ENCODE measurements at regions not wholly inside any gene's neighbourhood (a gene's known extent, or its start where the extent isn't known, plus 50 kb on each side); places are given as distances from the start of the nearest gene placed in this dataset.

GRCh38 chr2:129428086-129428660, 551.3 kb upstream of the RAB6C start:
- no peaks in the 10 kb centered on the region for H3K27me3 ChIP-seq (ENCODE audit: insufficient read depth, low read length)
- no peak overlapping the region for H3K9ac ChIP-seq (ENCODE audit: low read depth, low read length)
- H3K9me3 ChIP-seq (ENCODE audit: insufficient read depth, low read depth, low read length), result no peaks in the 10 kb centered on the region
- H3K36me3 ChIP-seq (ENCODE audit: insufficient read depth, low read length), result no peaks in the 10 kb centered on the region
- H3K4me1 ChIP-seq (ENCODE audit: insufficient read depth, low read length), result no peaks in the 10 kb centered on the region
- H3K4me3 ChIP-seq (ENCODE audit: low read length), result no peak overlapping the region
- WGBS, result 89% methylated on average over 10 of the region's 10 CpGs
- H3K27ac ChIP-seq (ENCODE audit: low read depth, low read length), result no peak overlapping the region

DNA sequence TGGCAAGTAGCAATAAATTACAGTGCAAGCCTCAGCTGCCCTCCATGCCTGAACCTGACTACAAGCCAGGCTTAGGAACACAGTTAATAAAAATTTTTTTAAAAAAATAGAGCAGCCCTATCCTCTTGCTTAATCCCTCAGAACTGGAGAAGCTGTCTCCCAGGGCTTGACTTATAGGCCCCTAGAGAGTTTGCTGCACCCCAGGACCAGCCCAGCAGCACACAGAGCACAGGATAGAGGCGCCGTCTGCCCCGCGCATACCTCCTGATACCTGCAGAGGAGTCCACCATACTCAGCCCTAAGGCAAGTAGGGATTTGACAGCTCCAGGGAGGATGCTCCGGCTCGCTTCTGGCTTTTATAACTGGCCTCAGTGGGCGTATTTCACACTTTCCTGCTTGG, 548.6 kb upstream of the RAB6C start:
- no peaks in the 10 kb centered on the region for H3K9me3 ChIP-seq (ENCODE audit: insufficient read depth, low read depth, low read length)
- H3K4me3 ChIP-seq (ENCODE audit: low read length), result no peak overlapping the region
- 87% methylated on average over 7 of the region's 7 CpGs for WGBS
- no peak overlapping the region for H3K9ac ChIP-seq (ENCODE audit: low read depth, low read length)
- H3K27ac ChIP-seq (ENCODE audit: low read depth, low read length), result no peak overlapping the region
- H3K27me3 ChIP-seq (ENCODE audit: insufficient read depth, low read length), result no peaks in the 10 kb centered on the region
- H3K4me1 ChIP-seq (ENCODE audit: insufficient read depth, low read length), result no peaks in the 10 kb centered on the region
- no peaks in the 10 kb centered on the region for H3K36me3 ChIP-seq (ENCODE audit: insufficient read depth, low read length)

- Histone ChIP-seq H3K4me3 (ENCODE audit: low read length) (no peak overlapping the region), H3K9me3 (ENCODE audit: insufficient read depth, low read depth, low read length) (no peaks in the 10 kb centered on the region), H3K9ac (ENCODE audit: low read depth, low read length) (no peak overlapping the region), H3K36me3 (ENCODE audit: insufficient read depth, low read length) (no peaks in the 10 kb centered on the region), H3K27me3 (ENCODE audit: insufficient read depth, low read length) (no peaks in the 10 kb centered on the region), H3K27ac (ENCODE audit: low read depth, low read length) (no peak overlapping the region), H3K4me1 (ENCODE audit: insufficient read depth, low read length) (no peaks in the 10 kb centered on the region)
- 94% methylated on average over 7 of the region's 7 CpGs for WGBS
Observed at GRCh38 chr2:129431881-129432280, 547.6 kb upstream of the RAB6C start.

DNA sequence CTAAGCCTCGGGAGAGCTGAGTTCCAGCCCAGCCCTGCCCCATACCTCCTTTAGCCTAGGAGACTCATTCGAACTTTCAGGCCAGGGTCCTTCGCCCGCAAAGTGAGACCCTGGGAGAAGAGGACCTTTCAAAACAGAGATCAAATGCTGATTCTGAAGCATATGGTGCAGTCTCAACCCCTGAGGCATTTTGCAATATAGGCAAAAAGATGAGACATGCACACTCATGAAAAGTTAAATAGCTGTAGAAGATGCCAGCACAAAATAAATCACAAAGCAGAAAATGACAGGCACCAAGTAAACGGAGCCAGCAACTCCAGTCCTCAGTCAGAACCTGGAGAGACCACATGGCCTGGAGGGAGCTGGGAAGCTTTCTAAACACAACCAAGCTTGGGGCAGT, 542.7 kb upstream of the RAB6C start:
- no peaks in the 10 kb centered on the region for H3K36me3 ChIP-seq (ENCODE audit: insufficient read depth, low read length)
- no peaks in the 10 kb centered on the region for H3K4me1 ChIP-seq (ENCODE audit: insufficient read depth, low read length)
- no peaks in the 10 kb centered on the region for H3K9me3 ChIP-seq (ENCODE audit: insufficient read depth, low read depth, low read length)
- no peak overlapping the region for H3K27ac ChIP-seq (ENCODE audit: low read depth, low read length)
- 95% methylated on average over 5 of the region's 5 CpGs for WGBS
- H3K9ac ChIP-seq (ENCODE audit: low read depth, low read length), result no peak overlapping the region
- H3K27me3 ChIP-seq (ENCODE audit: insufficient read depth, low read length), result no peaks in the 10 kb centered on the region
- no peak overlapping the region for H3K4me3 ChIP-seq (ENCODE audit: low read length)

DNA sequence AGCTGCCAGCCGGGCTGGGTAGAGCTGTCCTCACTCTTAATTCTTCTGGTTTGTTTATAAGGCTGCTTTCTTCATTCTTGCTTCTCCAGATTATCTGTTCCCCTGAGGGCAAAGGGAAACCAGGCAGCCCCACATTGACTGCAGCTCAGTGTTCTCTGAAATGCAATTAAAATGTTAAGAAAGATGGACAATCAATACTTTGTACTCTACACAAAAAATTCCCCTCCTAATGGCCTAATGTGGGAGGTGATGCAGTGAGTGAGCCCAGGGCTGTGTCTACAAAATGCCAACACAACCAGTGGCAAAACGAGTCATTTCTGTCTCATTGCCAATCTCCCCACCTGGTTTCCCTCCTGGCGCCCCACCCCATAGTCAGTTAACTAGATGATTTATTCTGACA, 541.7 kb upstream of the RAB6C start:
- no peaks in the 10 kb centered on the region for H3K36me3 ChIP-seq (ENCODE audit: insufficient read depth, low read length)
- H3K27ac ChIP-seq (ENCODE audit: low read depth, low read length), result no peak overlapping the region
- no peaks in the 10 kb centered on the region for H3K9me3 ChIP-seq (ENCODE audit: insufficient read depth, low read depth, low read length)
- no peaks in the 10 kb centered on the region for H3K4me1 ChIP-seq (ENCODE audit: insufficient read depth, low read length)
- H3K4me3 ChIP-seq (ENCODE audit: low read length), result no peak overlapping the region
- 95% methylated on average over 3 of the region's 3 CpGs for WGBS
- no peaks in the 10 kb centered on the region for H3K27me3 ChIP-seq (ENCODE audit: insufficient read depth, low read length)
- H3K9ac ChIP-seq (ENCODE audit: low read depth, low read length), result no peak overlapping the region

- Histone ChIP-seq H3K36me3 (ENCODE audit: insufficient read depth, low read length) (no peaks in the 10 kb centered on the region), H3K9me3 (ENCODE audit: insufficient read depth, low read depth, low read length) (no peaks in the 10 kb centered on the region), H3K9ac (ENCODE audit: low read depth, low read length) (no peak overlapping the region), H3K4me3 (ENCODE audit: low read length) (no peak overlapping the region), H3K27ac (ENCODE audit: low read depth, low read length) (no peak overlapping the region), H3K4me1 (ENCODE audit: insufficient read depth, low read length) (no peaks in the 10 kb centered on the region), H3K27me3 (ENCODE audit: insufficient read depth, low read length) (no peaks in the 10 kb centered on the region)
- 96% methylated on average over 13 of the region's 13 CpGs for WGBS
Observed at GRCh38 chr2:129438501-129439057, 540.9 kb upstream of the RAB6C start.

GRCh38 chr2:129439406-129440302, 539.8 kb upstream of the RAB6C start:
- Histone ChIP-seq H3K36me3 (ENCODE audit: insufficient read depth, low read length) (no peaks in the 10 kb centered on the region), H3K9ac (ENCODE audit: low read depth, low read length) (no peak overlapping the region), H3K27me3 (ENCODE audit: insufficient read depth, low read length) (no peaks in the 10 kb centered on the region), H3K4me3 (ENCODE audit: low read length) (no peak overlapping the region), H3K27ac (ENCODE audit: low read depth, low read length) (no peak overlapping the region), H3K4me1 (ENCODE audit: insufficient read depth, low read length) (no peaks in the 10 kb centered on the region), H3K9me3 (ENCODE audit: insufficient read depth, low read depth, low read length) (no peaks in the 10 kb centered on the region)
- 95% methylated on average over 13 of the region's 13 CpGs for WGBS

DNA sequence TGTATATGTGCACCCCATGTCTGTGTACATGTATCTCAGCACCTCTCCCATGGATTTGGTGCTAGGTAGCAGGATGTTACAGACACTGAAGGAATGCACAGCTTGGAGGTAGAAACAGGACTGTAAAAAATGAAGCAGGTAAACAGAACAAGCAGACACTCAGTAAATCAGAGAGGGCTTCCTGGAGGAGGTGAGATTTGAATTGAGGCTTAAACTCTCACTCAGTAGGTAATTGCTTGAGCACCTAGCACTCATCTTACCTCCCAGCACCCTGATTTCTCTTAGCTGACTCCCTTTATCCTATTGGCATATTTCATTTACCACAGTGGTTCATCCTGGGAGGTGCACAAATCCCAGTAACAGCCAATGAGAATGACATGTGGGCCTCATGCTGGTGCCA, 537.9 kb upstream of the RAB6C start:
- Histone ChIP-seq H3K27ac (ENCODE audit: low read depth, low read length) (no peak overlapping the region), H3K9me3 (ENCODE audit: insufficient read depth, low read depth, low read length) (no peaks in the 10 kb centered on the region), H3K9ac (ENCODE audit: low read depth, low read length) (no peak overlapping the region), H3K4me1 (ENCODE audit: insufficient read depth, low read length) (no peaks in the 10 kb centered on the region), H3K27me3 (ENCODE audit: insufficient read depth, low read length) (no peaks in the 10 kb centered on the region), H3K4me3 (ENCODE audit: low read length) (no peak overlapping the region), H3K36me3 (ENCODE audit: insufficient read depth, low read length) (no peaks in the 10 kb centered on the region)

- Histone ChIP-seq H3K27me3 (ENCODE audit: insufficient read depth, low read length) (no peaks in the 10 kb centered on the region), H3K9ac (ENCODE audit: low read depth, low read length) (no peak overlapping the region), H3K4me1 (ENCODE audit: insufficient read depth, low read length) (no peaks in the 10 kb centered on the region), H3K36me3 (ENCODE audit: insufficient read depth, low read length) (no peaks in the 10 kb centered on the region), H3K9me3 (ENCODE audit: insufficient read depth, low read depth, low read length) (no peaks in the 10 kb centered on the region), H3K27ac (ENCODE audit: low read depth, low read length) (no peak overlapping the region), H3K4me3 (ENCODE audit: low read length) (no peak overlapping the region)
- WGBS, result 91% methylated on average over 5 of the region's 5 CpGs
Observed at GRCh38 chr2:129443235-129443864, 536.1 kb upstream of the RAB6C start.

DNA sequence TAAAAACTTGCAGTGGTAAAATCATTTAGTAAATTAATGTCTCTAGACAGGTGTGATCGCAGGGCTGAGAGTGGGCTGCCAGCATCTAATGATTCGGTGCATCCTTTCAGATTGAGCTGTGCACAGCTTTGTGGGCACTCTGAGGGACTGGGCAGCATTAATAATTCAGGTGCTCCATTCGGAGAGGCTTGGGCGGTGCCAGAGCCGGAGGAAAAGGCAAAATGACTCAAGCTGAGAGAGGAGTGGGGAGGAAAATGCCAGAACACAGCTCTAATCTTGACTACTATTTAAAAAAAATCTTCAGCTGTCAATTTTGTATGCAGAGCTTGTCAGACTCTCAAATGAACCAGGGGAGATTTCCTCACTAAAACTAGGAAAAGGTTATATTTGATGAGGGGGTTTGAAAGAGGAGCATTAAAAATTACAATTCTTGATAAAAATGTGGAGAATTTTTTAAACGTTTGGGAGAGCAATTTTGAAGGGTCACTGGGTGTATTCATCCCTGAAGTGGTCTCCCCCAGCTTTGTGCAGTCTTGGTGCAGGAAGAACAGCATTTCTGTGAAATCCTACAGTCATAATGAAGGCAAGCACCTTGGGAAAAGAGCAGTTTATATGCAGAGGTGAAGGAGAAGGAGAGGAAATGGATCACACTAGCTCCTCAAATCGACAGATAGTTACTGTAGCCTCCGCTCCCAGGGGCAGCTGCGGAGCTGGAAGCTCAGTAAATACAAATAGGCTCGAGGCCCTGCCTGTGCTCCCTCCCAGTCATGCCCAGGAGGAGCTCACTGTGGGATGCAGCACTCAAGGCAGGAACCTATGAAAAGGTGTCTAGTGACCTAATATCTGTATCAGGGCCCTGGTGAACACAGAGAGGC, 535.4 kb upstream of the RAB6C start:
- Histone ChIP-seq H3K4me3 (ENCODE audit: low read length) (no peak overlapping the region), H3K9ac (ENCODE audit: low read depth, low read length) (no peak overlapping the region), H3K36me3 (ENCODE audit: insufficient read depth, low read length) (no peaks in the 10 kb centered on the region), H3K27me3 (ENCODE audit: insufficient read depth, low read length) (no peaks in the 10 kb centered on the region), H3K27ac (ENCODE audit: low read depth, low read length) (no peak overlapping the region), H3K9me3 (ENCODE audit: insufficient read depth, low read depth, low read length) (no peaks in the 10 kb centered on the region), H3K4me1 (ENCODE audit: insufficient read depth, low read length) (no peaks in the 10 kb centered on the region)
- 78% methylated on average over 10 of the region's 10 CpGs for WGBS
